ENCODE measurements at regions not wholly inside any gene's neighbourhood (a gene's known extent, or its start where the extent isn't known, plus 50 kb on each side); places are given as distances from the start of the nearest gene placed in this dataset.
"Not testable (repeated sequence)": the region's sequence is repeated elsewhere in the genome, so short reads cannot be mapped to it uniquely, and the experiment has no call there.

- DNase-seq (ENCODE audit: low read depth in 2 of 3, low spot score in 1 of 3): no peak
Measured at GRCh38 chrX:39431893-39432292, 630.6 kb downstream of the MID1IP1 start.

- not testable (repeated sequence) for DNase-seq (ENCODE audit: low read depth in 2 of 3, low spot score in 1 of 3)
Measured at GRCh38 chrX:39434671-39435070, 633.4 kb downstream of the MID1IP1 start.

- DNase-seq (ENCODE audit: low read depth in 2 of 3, low spot score in 1 of 3): not testable (repeated sequence)
Measured at GRCh38 chrX:39436538-39436937, 635.3 kb downstream of the MID1IP1 start.

GRCh38 chrX:39437670-39438441, 636.6 kb downstream of the MID1IP1 start:
- no peak for DNase-seq (ENCODE audit: low read depth in 2 of 3, low spot score in 1 of 3)

GRCh38 chrX:39438603-39439602, 637.6 kb downstream of the MID1IP1 start:
- no peak for DNase-seq (ENCODE audit: low read depth in 2 of 3, low spot score in 1 of 3)

- DNase-seq (ENCODE audit: low read depth in 2 of 3, low spot score in 1 of 3): no peak
Measured at GRCh38 chrX:39439906-39440798, 638.9 kb downstream of the MID1IP1 start.

GRCh38 chrX:39440799-39441284, 639.6 kb downstream of the MID1IP1 start:
- DNase-seq (ENCODE audit: low read depth in 2 of 3, low spot score in 1 of 3): no peak

- DNase-seq (ENCODE audit: low read depth in 2 of 3, low spot score in 1 of 3): no peak
Measured at GRCh38 chrX:39442332-39442731, 641.1 kb downstream of the MID1IP1 start.

GRCh38 chrX:39443240-39443639, 642.0 kb downstream of the MID1IP1 start:
- no peak for DNase-seq (ENCODE audit: low read depth in 2 of 3, low spot score in 1 of 3)

- DNase-seq (ENCODE audit: low read depth in 2 of 3, low spot score in 1 of 3): peak in 2 of 3 donors; percentile 20 to 58
Measured at GRCh38 chrX:39445336-39445735, 644.1 kb downstream of the MID1IP1 start.

GRCh38 chrX:39449352-39449751, 648.1 kb downstream of the MID1IP1 start:
- DNase-seq (ENCODE audit: low read depth in 2 of 3, low spot score in 1 of 3): no peak

GRCh38 chrX:39450234-39450977, 647.4 kb downstream of the BCOR start:
- DNase-seq (ENCODE audit: low read depth in 2 of 3, low spot score in 1 of 3): no peak

- no peak for DNase-seq (ENCODE audit: low read depth in 2 of 3, low spot score in 1 of 3)
Measured at GRCh38 chrX:39451046-39451445, 646.7 kb downstream of the BCOR start.

- DNase-seq (ENCODE audit: low read depth in 2 of 3, low spot score in 1 of 3): no peak
Measured at GRCh38 chrX:39452401-39452800, 645.4 kb downstream of the BCOR start.

- DNase-seq (ENCODE audit: low read depth in 2 of 3, low spot score in 1 of 3): no peak
Measured at GRCh38 chrX:39453889-39454621, 643.7 kb downstream of the BCOR start.

- no peak for DNase-seq (ENCODE audit: low read depth in 2 of 3, low spot score in 1 of 3)
Measured at GRCh38 chrX:39456894-39457604, 640.7 kb downstream of the BCOR start.

- no peak for DNase-seq (ENCODE audit: low read depth in 2 of 3, low spot score in 1 of 3)
Measured at GRCh38 chrX:39458779-39459178, 639.0 kb downstream of the BCOR start.

- DNase-seq (ENCODE audit: low read depth in 2 of 3, low spot score in 1 of 3): no peak
Measured at GRCh38 chrX:39459204-39459603, 638.6 kb downstream of the BCOR start.

- no peak for DNase-seq (ENCODE audit: low read depth in 2 of 3, low spot score in 1 of 3)
Measured at GRCh38 chrX:39459952-39460351, 637.8 kb downstream of the BCOR start.

All from stimulated activated CD4-positive, alpha-beta T cell treated with anti-CD3 and anti-CD28 coated beads, Interleukin-12 subunit alpha, Interleukin-12 subunit beta, amount 100 ng/mL, for 48 hours (primary cell).